Esophagus muscularis mucosa (tissue), 4 donors: ENCODE measurements at regions not wholly inside any gene's neighbourhood (a gene's known extent, or its start where the extent isn't known, plus 50 kb on each side); places are given as distances from the start of the nearest gene placed in this dataset.
A peak's percentile ranks its signal among the peaks of the same experiment; 100 is the strongest.

ENCODE experiments used
- DNase-seq: peaks from one replicate; pipeline ENCODE4 v3.0.0-alpha.2; 2017; ENCODE audit errors: extremely low spot score
- H3K27ac ChIP-seq, 4 donors: fragments of 200-600 bp; sonication (generic); replicated peaks in 1 of 4; 1 replicate in 3 of 4; 2 replicates in 1 of 4; pipeline ENCODE4 v1.5.1; 2016 to 2019; ENCODE audit warnings: mild to moderate bottlenecking in 1 of 4
- H3K27me3 ChIP-seq, 4 donors: fragments of 200-600 bp; sonication (generic); one replicate each; pipeline versions ENCODE4 v1.5.1 to v1.6.0; 2016 to 2019
- H3K36me3 ChIP-seq, 4 donors: fragments of 200-600 bp; sonication (generic); one replicate each; pipeline ENCODE4 v1.5.1; 2016 to 2019
- H3K4me1 ChIP-seq, 4 donors: fragments of 200-600 bp; sonication (generic); one replicate each; pipeline ENCODE4 v1.5.1; 2016 to 2019
- H3K4me3 ChIP-seq, 4 donors: fragments of 200-600 bp; sonication (generic); 1 replicate in 2 of 4; 2 replicates in 2 of 4; pipeline ENCODE4 v1.5.1; 2016 to 2019; ENCODE audit warnings: mild to moderate bottlenecking in 4 of 4, moderate library complexity in 1 of 4
- H3K9me3 ChIP-seq, 4 donors: fragments of 200-600 bp; sonication (generic); 1 replicate in 3 of 4; 2 replicates in 1 of 4; pipeline ENCODE4 v1.5.1; 2016 to 2019
- CTCF ChIP-seq, 3 experiments: fragments of 200-600 bp in 2 of 3; fragments of 450-650 bp in 1 of 3; sonication (generic) in 2 of 3; IDR thresholded peaks; one replicate each; pipeline ENCODE4 v1.5.1; 2017 to 2019; ENCODE audit warnings: antibody characterized with exemption in 3 of 3, mild to moderate bottlenecking in 2 of 3, moderate library complexity in 1 of 3
- EP300 ChIP-seq: sonication (generic); formaldehyde crosslinking; IDR thresholded peaks from one replicate; pipeline ENCODE4 v1.6.1; 2017; ENCODE audit warnings: antibody characterized with exemption
- POLR2A ChIP-seq: fragments of 450-650 bp; IDR thresholded peaks from one replicate; pipeline ENCODE4 v1.6.1; 2017; ENCODE audit warnings: antibody characterized with exemption, moderate library complexity, mild to moderate bottlenecking, low read depth
- POLR2AphosphoS5 ChIP-seq, 2 donors: sonication (generic); formaldehyde crosslinking; IDR thresholded peaks; one replicate each; pipeline ENCODE4 v1.6.1; 2017; ENCODE audit warnings: antibody characterized with exemption in 2 of 2
- WGBS: methylation state at CpG from one replicate; pipeline ENCODE4 v1.1.5; 2018; 5-methylcytosine and 5-hydroxymethylcytosine counted together
- intact Hi-C: fragments of 100-400 bp; cut with DNase I; formaldehyde crosslinking; loops from one replicate; pipeline ENCODE4 v1.15.1; 2023

DNA sequence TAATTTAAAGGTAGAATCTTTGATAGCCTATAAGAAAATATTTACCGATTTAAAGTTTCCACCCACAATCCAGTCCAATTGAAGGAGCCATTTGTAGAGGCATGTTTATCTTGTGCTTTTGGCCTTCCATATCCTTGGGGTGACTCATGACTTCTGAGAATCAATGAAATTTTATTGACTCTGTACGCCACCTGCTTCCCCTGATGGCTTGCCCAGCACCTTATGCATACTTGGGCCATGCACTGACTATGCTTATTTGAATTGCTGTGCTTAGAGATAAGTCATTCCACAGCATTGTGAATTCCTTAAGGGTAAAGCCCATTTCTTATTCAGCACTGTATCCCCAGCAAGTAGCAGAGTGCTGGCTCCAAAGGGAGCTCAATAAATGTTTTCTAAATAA, 954.8 kb upstream of the SEL1L start:
- no peak for DNase-seq
- Histone ChIP-seq H3K36me3 (no peaks in the 10 kb centered on the region), H3K4me3 (no peak overlapping the region), H3K9me3 (no peaks in the 10 kb centered on the region), H3K27ac (no peak overlapping the region), H3K27me3 (no peaks in the 10 kb centered on the region), H3K4me1 (no peaks in the 10 kb centered on the region)
- 100% methylated on average over 2 of the region's 2 CpGs for WGBS
- TF ChIP-seq POLR2A (no peak), EP300 (no peak), CTCF (IDR thresholded peaks at IDR 0.05) (no peak), POLR2AphosphoS5 (IDR thresholded peaks at IDR 0.05) (no peak)
- intact Hi-C loops, result no loop called here

DNA sequence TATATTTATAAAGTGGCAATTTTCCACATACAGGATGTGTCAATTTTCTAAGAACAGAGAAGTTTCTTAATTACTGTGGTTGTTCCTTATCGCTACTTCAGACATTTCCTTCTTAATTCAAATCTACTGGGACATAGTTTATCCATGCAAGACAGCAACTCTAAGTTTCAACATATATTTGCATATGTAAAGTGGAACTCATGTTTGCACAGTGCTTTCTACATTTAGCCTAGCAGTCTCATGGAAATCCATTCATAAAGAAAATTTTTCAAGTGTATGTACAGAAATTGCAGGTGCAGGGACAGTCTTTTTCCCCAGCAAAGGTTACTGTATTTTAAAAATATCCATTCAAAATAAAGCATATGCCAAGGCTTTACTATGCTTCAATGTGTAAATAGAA, 956.7 kb upstream of the SEL1L start:
- WGBS, result 84% methylated on average over 1 of the region's 1 CpG
- no peak for DNase-seq
- Histone ChIP-seq H3K9me3 (no peaks in the 10 kb centered on the region), H3K36me3 (no peaks in the 10 kb centered on the region), H3K4me1 (no peaks in the 10 kb centered on the region), H3K27me3 (no peaks in the 10 kb centered on the region), H3K27ac (no peak overlapping the region), H3K4me3 (no peak overlapping the region)
- TF ChIP-seq POLR2AphosphoS5 (IDR thresholded peaks at IDR 0.05), result no peak
- TF ChIP-seq POLR2A, result no peak
- TF ChIP-seq CTCF (IDR thresholded peaks at IDR 0.05), result no peak
- no peak for TF ChIP-seq EP300
- intact Hi-C loops, result no loop called here

DNA sequence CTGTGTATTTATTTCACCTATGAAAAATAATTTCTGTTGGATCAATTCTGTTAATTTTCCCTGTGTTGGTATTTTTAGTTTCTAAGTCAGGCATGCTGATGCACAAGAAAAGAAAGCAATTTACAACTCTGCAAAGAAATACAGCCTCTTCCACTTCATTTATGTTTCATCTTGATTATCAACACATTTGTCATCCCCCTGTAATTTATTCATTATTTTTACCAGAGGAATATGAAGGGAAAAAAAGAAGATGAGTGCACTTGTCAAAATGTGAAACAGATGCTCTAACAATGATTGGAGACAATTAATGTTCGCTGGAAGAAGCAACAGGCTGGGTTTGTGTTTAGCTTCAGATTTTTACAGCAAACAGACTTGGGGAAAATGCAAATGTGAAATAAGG, 958.5 kb upstream of the SEL1L start:
- 57% methylated on average over 1 of the region's 1 CpG for WGBS
- intact Hi-C loops, result no loop called here
- TF ChIP-seq POLR2AphosphoS5 (IDR thresholded peaks at IDR 0.05) (no peak), POLR2A (no peak), CTCF (IDR thresholded peaks at IDR 0.05) (no peak), EP300 (no peak)

GRCh38 chr14:82500222-82500621, 966.6 kb upstream of the SEL1L start:
- peaks cover 0 to 39% (median 29%) of the 10 kb centered on the region in 4 donors for H3K4me1 ChIP-seq
- DNase-seq, result no peak
- peak overlapping the region in 3 of 4 donors; percentile 34 to 63 (median 56) for H3K27ac ChIP-seq
- no peaks in the 10 kb centered on the region for H3K36me3 ChIP-seq
- no peak overlapping the region for H3K4me3 ChIP-seq
- TF ChIP-seq CTCF (IDR thresholded peaks at IDR 0.05) (no peak), POLR2A (no peak), EP300 (no peak), POLR2AphosphoS5 (IDR thresholded peaks at IDR 0.05) (no peak)
- no peaks in the 10 kb centered on the region for H3K27me3 ChIP-seq
- intact Hi-C loops, result no loop called here
- WGBS, result 24% methylated on average over 1 of the region's 1 CpG
- H3K9me3 ChIP-seq, result no peaks in the 10 kb centered on the region

More for the DNA sequence above, 958.5 kb upstream of the SEL1L start:
- H3K27me3 ChIP-seq, result no peaks in the 10 kb centered on the region
- DNase-seq, result no peak
- no peak overlapping the region for H3K27ac ChIP-seq
- no peaks in the 10 kb centered on the region for H3K9me3 ChIP-seq
- no peaks in the 10 kb centered on the region for H3K36me3 ChIP-seq
- no peaks in the 10 kb centered on the region for H3K4me1 ChIP-seq
- no peak overlapping the region for H3K4me3 ChIP-seq

DNA sequence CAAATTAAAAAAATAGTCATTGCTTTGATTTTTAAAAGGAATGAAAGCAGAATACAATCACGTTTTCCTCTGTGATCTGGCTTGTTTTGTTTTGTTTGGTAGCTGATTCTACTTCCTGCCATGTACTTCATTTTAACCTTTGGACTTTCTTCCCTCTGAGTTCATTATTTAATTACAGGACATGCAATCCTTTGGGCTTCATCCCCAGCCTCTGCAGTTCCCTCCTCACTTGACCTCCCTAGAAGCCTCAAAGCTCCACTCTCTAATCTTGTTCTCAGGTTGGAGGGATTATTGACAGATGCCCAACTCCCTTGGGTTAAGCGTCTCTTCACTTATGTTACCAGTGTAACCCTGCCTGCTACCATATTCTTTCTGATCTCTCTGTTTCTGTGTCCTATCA, 967.9 kb upstream of the SEL1L start:
- Histone ChIP-seq H3K4me3 (no peak overlapping the region), H3K4me1 (peaks cover 0 to 39% (median 29%) of the 10 kb centered on the region in 4 donors), H3K36me3 (no peaks in the 10 kb centered on the region), H3K27me3 (no peaks in the 10 kb centered on the region), H3K27ac (peak overlapping the region in 3 of 4 donors; percentile 4 to 56 (median 23)), H3K9me3 (no peaks in the 10 kb centered on the region)
- TF ChIP-seq POLR2AphosphoS5 (IDR thresholded peaks at IDR 0.05) (no peak), EP300 (no peak), CTCF (IDR thresholded peaks at IDR 0.05) (no peak), POLR2A (no peak)
- no peak for DNase-seq
- intact Hi-C loops, result no loop called here
- WGBS, result 48% methylated on average over 2 of the region's 2 CpGs
